Liver (tissue), 7 donors: ENCODE measurements at regions not wholly inside any gene's neighbourhood (a gene's known extent, or its start where the extent isn't known, plus 50 kb on each side); places are given as distances from the start of the nearest gene placed in this dataset.

Experiments
- DNase-seq: peaks from one replicate; pipeline ENCODE4 v3.0.0-alpha.2; 2017; ENCODE audit warnings: low spot score
- H3K27ac ChIP-seq, 2 donors: one replicate each; pipeline ENCODE4 v1.7.0; 2013; ENCODE audit warnings: inconsistent platforms in 2 of 2, low read length in 2 of 2, control low read depth in 1 of 2, low read depth in 1 of 2, mild to moderate bottlenecking in 1 of 2
- H3K27me3 ChIP-seq, 4 donors: one replicate each; pipeline versions ENCODE4 v1.6.1 to v1.7.0; 2013; ENCODE audit warnings: low read length in 3 of 4, inconsistent platforms in 1 of 4, mild to moderate bottlenecking in 1 of 4, moderate library complexity in 1 of 4; ENCODE audit not compliant: control insufficient read depth in 4 of 4, insufficient read depth in 4 of 4
- H3K36me3 ChIP-seq, 4 donors: one replicate each; pipeline versions ENCODE4 v1.6.1 to v1.7.0; 2013; ENCODE audit warnings: low read length in 3 of 4, mild to moderate bottlenecking in 3 of 4, low read depth in 1 of 4, moderate library complexity in 1 of 4; ENCODE audit not compliant: control insufficient read depth in 4 of 4, insufficient read depth in 3 of 4
- H3K4me1 ChIP-seq, 4 donors: one replicate each; pipeline versions ENCODE4 v1.6.1 to v1.7.0; 2013; ENCODE audit warnings: low read length in 3 of 4, mild to moderate bottlenecking in 3 of 4, moderate library complexity in 1 of 4; ENCODE audit not compliant: control insufficient read depth in 4 of 4, insufficient read depth in 4 of 4
- H3K4me3 ChIP-seq, 3 donors: one replicate each; pipeline versions ENCODE4 v1.6.1 to v1.7.0; 2013; ENCODE audit warnings: low read length in 3 of 3, control low read depth in 1 of 3, low read depth in 1 of 3, mild to moderate bottlenecking in 1 of 3
- H3K9ac ChIP-seq, 2 donors: one replicate each; pipeline ENCODE4 v1.7.0; 2013; ENCODE audit warnings: low read length in 2 of 2, mild to moderate bottlenecking in 2 of 2, moderate library complexity in 2 of 2, control low read depth in 1 of 2, low read depth in 1 of 2
- H3K9me3 ChIP-seq, 4 donors: one replicate each; pipeline versions ENCODE4 v1.6.1 to v1.7.0; 2013; ENCODE audit warnings: low read length in 3 of 4; ENCODE audit not compliant: control insufficient read depth in 4 of 4
- EGR1 ChIP-seq, 2 donors: IDR thresholded peaks; 2 replicates each; pipeline ENCODE4 v1.6.1; 2016 to 2018; ENCODE audit warnings: antibody characterized with exemption in 2 of 2, low read depth in 2 of 2
- FOXA1 ChIP-seq: IDR thresholded peaks from 2 replicates; pipeline ENCODE4 v1.6.1; 2016; ENCODE audit warnings: antibody characterized with exemption
- FOXA2 ChIP-seq: IDR thresholded peaks from 2 replicates; pipeline ENCODE4 v1.6.1; 2016; ENCODE audit warnings: antibody characterized with exemption
- GABPA ChIP-seq, 2 donors: IDR thresholded peaks in 1 of 2; conservative IDR thresholded peaks in 1 of 2; 2 replicates each; pipeline ENCODE4 v1.6.1; 2016; ENCODE audit warnings: antibody characterized with exemption in 2 of 2, mild to moderate bottlenecking in 1 of 2, moderate library complexity in 1 of 2
- HNF4A ChIP-seq, 2 donors: conservative IDR thresholded peaks; 2 replicates each; pipeline ENCODE4 v1.6.1; 2016; ENCODE audit warnings: antibody characterized with exemption in 2 of 2, mild to moderate bottlenecking in 2 of 2
- HNF4G ChIP-seq: IDR thresholded peaks from 2 replicates; pipeline ENCODE4 v1.6.1; 2016; ENCODE audit warnings: antibody characterized with exemption
- NR2F2 ChIP-seq: IDR thresholded peaks from 2 replicates; pipeline ENCODE4 v1.6.1; 2016; ENCODE audit warnings: antibody characterized with exemption
- RAD21 ChIP-seq, 2 donors: IDR thresholded peaks; 2 replicates each; pipeline ENCODE4 v1.6.1; 2016; ENCODE audit warnings: antibody characterized with exemption in 2 of 2, mild to moderate bottlenecking in 2 of 2
- RXRA ChIP-seq, 2 donors: IDR thresholded peaks; 2 replicates each; pipeline ENCODE4 v1.6.1; 2017 to 2018; ENCODE audit warnings: antibody characterized with exemption in 2 of 2, mild to moderate bottlenecking in 1 of 2
- SP1 ChIP-seq: IDR thresholded peaks from 2 replicates; pipeline ENCODE4 v1.6.1; 2018; ENCODE audit warnings: antibody characterized with exemption, mild to moderate bottlenecking
- TAF1 ChIP-seq: conservative IDR thresholded peaks from 2 replicates; pipeline ENCODE4 v1.6.1; 2016; ENCODE audit warnings: antibody characterized with exemption, mild to moderate bottlenecking
- YY1 ChIP-seq: IDR thresholded peaks from 2 replicates; pipeline ENCODE4 v1.6.1; 2016; ENCODE audit warnings: antibody characterized with exemption, mild to moderate bottlenecking
- WGBS: extraction: QIAGEN DNeasy Blood & Tissue Kit; methylation state at CpG from one replicate; pipeline ENCODE4 v1.1.7; 2013; 5-methylcytosine and 5-hydroxymethylcytosine counted together
- TF ChIP-seq, protein P1 (sequence below): IDR thresholded peaks from 2 replicates; pipeline ENCODE4 v1.6.1; 2016; ENCODE audit warnings: antibody characterized with exemption
- TF ChIP-seq, protein P2 (sequence below): IDR thresholded peaks from 2 replicates; pipeline ENCODE4 v1.6.1; 2016; ENCODE audit warnings: antibody characterized with exemption
- TF ChIP-seq, protein P3 (sequence below): IDR thresholded peaks from 2 replicates; pipeline ENCODE4 v1.6.1; 2016; ENCODE audit warnings: antibody characterized with exemption, mild to moderate bottlenecking
- donor health status: healthy.
- donor health status: healthy.
- donor health status: healthy.
- donor health status: healthy.

DNA sequence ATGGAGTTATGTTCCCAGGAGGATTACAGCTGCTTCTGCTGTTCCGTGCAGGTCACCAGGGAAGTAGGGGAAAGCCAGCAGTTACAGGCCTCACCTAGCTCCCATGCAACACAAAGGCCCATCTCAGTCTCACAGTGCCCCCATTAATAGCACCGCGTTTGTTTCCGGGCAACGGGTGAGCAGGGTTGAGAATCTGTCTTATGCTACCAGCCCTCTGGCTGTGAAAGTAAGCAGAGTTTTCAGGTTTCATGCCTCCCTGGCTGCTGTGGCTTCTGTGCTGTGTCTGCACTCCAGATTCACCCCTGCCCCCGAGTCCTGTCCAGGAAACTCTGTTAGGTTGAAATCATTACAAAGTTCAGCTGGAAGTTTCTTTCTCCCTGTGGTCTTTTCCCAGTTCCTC is 254.4 kb upstream of the GPR149 start:
- 67% methylated on average over 6 of the region's 6 CpGs for WGBS
- Histone ChIP-seq H3K27ac (no peak overlapping the region), H3K9ac (no peak overlapping the region), H3K9me3 (no peaks in the 10 kb centered on the region), H3K27me3 (no peaks in the 10 kb centered on the region), H3K4me1 (no peaks in the 10 kb centered on the region), H3K4me3 (no peak overlapping the region), H3K36me3 (no peaks in the 10 kb centered on the region)
- DNase-seq: no peak
- TF ChIP-seq, protein P1, sequence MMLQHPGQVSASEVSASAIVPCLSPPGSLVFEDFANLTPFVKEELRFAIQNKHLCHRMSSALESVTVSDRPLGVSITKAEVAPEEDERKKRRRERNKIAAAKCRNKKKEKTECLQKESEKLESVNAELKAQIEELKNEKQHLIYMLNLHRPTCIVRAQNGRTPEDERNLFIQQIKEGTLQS: no peak
- TF ChIP-seq HNF4G (no peak), NR2F2 (no peak), FOXA2 (no peak), RXRA (IDR thresholded peaks at IDR 0.05) (no peak), GABPA (IDR thresholded peaks at IDR 0.05 in 1 of 2, conservative IDR thresholded peaks at IDR 0.05 in 1 of 2) (no peak), TAF1 (no peak), SP1 (no peak), EGR1 (IDR thresholded peaks at IDR 0.05; ENCODE audit: low read depth in 2 of 2) (no peak), YY1 (no peak)
- TF ChIP-seq, protein P2, sequence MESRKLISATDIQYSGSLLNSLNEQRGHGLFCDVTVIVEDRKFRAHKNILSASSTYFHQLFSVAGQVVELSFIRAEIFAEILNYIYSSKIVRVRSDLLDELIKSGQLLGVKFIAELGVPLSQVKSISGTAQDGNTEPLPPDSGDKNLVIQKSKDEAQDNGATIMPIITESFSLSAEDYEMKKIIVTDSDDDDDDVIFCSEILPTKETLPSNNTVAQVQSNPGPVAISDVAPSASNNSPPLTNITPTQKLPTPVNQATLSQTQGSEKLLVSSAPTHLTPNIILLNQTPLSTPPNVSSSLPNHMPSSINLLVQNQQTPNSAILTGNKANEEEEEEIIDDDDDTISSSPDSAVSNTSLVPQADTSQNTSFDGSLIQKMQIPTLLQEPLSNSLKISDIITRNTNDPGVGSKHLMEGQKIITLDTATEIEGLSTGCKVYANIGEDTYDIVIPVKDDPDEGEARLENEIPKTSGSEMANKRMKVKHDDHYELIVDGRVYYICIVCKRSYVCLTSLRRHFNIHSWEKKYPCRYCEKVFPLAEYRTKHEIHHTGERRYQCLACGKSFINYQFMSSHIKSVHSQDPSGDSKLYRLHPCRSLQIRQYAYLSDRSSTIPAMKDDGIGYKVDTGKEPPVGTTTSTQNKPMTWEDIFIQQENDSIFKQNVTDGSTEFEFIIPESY: no peak

DNA sequence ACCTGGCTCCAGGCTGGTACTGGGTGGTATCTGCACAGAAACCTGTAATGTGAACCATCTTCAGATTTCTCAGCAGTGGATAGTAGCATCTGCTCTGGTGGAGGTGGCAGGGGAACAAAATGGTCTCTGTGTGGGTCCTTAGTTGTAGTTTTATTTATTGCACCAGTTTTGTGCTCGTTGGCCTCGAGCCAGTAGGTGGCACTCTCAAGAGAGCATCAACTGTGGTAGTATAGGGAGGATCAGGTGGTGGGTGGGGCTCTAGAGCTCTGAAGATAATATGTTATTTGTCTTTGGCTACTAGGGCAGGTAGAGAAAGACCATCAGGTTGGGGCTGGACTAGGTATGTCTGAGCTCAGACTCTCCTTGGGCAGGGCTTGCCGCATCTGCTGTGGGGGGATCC is 254.0 kb upstream of the GPR149 start:
- no peak overlapping the region for H3K9ac ChIP-seq
- H3K36me3 ChIP-seq: no peaks in the 10 kb centered on the region
- H3K4me1 ChIP-seq: no peaks in the 10 kb centered on the region
- TF ChIP-seq FOXA2: no peak
- TF ChIP-seq FOXA1: no peak
- TF ChIP-seq, protein P3, sequence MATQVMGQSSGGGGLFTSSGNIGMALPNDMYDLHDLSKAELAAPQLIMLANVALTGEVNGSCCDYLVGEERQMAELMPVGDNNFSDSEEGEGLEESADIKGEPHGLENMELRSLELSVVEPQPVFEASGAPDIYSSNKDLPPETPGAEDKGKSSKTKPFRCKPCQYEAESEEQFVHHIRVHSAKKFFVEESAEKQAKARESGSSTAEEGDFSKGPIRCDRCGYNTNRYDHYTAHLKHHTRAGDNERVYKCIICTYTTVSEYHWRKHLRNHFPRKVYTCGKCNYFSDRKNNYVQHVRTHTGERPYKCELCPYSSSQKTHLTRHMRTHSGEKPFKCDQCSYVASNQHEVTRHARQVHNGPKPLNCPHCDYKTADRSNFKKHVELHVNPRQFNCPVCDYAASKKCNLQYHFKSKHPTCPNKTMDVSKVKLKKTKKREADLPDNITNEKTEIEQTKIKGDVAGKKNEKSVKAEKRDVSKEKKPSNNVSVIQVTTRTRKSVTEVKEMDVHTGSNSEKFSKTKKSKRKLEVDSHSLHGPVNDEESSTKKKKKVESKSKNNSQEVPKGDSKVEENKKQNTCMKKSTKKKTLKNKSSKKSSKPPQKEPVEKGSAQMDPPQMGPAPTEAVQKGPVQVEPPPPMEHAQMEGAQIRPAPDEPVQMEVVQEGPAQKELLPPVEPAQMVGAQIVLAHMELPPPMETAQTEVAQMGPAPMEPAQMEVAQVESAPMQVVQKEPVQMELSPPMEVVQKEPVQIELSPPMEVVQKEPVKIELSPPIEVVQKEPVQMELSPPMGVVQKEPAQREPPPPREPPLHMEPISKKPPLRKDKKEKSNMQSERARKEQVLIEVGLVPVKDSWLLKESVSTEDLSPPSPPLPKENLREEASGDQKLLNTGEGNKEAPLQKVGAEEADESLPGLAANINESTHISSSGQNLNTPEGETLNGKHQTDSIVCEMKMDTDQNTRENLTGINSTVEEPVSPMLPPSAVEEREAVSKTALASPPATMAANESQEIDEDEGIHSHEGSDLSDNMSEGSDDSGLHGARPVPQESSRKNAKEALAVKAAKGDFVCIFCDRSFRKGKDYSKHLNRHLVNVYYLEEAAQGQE: no peak
- TF ChIP-seq GABPA (IDR thresholded peaks at IDR 0.05 in 1 of 2, conservative IDR thresholded peaks at IDR 0.05 in 1 of 2): no peak
- TF ChIP-seq EGR1 (IDR thresholded peaks at IDR 0.05; ENCODE audit: low read depth in 2 of 2): no peak
- no peak for TF ChIP-seq YY1
- no peak for TF ChIP-seq RAD21 (IDR thresholded peaks at IDR 0.05)
- TF ChIP-seq HNF4A (conservative IDR thresholded peaks at IDR 0.05): no peak
- TF ChIP-seq HNF4G: no peak
- TF ChIP-seq, protein P2: no peak
- H3K27ac ChIP-seq: no peak overlapping the region
- H3K9me3 ChIP-seq: no peaks in the 10 kb centered on the region
- H3K4me3 ChIP-seq: no peak overlapping the region
- no peak for DNase-seq
- 71% methylated on average over 3 of the region's 3 CpGs for WGBS
- no peaks in the 10 kb centered on the region for H3K27me3 ChIP-seq
